SJCRH30 (cell line): ENCODE measurements at regions not wholly inside any gene's neighbourhood (a gene's known extent, or its start where the extent isn't known, plus 50 kb on each side); places are given as distances from the start of the nearest gene placed in this dataset.
A peak's percentile ranks its signal among the peaks of the same experiment; 100 is the strongest.

Experiments
- DNase-seq, 2 experiments: peaks; one replicate each; pipeline ENCODE4 v3.0.0-alpha.2; 2015 to 2020
- H3K27ac ChIP-seq: fragments of 250-450 bp; sonication (Bioruptor Pico); 2 replicates; pipeline ENCODE4 v1.5.1; 2020; ENCODE audit warnings: mild to moderate bottlenecking, moderate library complexity
- H3K27me3 ChIP-seq: fragments of 250-450 bp; sonication (Bioruptor Pico); 2 replicates; pipeline ENCODE4 v1.5.1; 2020; ENCODE audit warnings: mild to moderate bottlenecking, moderate library complexity
- H3K36me3 ChIP-seq: fragments of 250-450 bp; sonication (Bioruptor Pico); 2 replicates; pipeline ENCODE4 v1.5.1; 2020; ENCODE audit warnings: mild to moderate bottlenecking, moderate library complexity
- H3K4me1 ChIP-seq: fragments of 250-450 bp; sonication (Bioruptor Pico); 2 replicates; pipeline ENCODE4 v1.5.1; 2020; ENCODE audit warnings: mild to moderate bottlenecking, moderate library complexity
- H3K4me3 ChIP-seq: fragments of 250-450 bp; sonication (Bioruptor Pico); 2 replicates; pipeline ENCODE4 v1.5.1; 2020; ENCODE audit warnings: mild to moderate bottlenecking, moderate library complexity
- H3K9me3 ChIP-seq: fragments of 250-450 bp; sonication (Bioruptor Pico); replicated peaks from 2 replicates; pipeline ENCODE4 v1.5.1; 2020; ENCODE audit warnings: mild to moderate bottlenecking, moderate library complexity

DNA sequence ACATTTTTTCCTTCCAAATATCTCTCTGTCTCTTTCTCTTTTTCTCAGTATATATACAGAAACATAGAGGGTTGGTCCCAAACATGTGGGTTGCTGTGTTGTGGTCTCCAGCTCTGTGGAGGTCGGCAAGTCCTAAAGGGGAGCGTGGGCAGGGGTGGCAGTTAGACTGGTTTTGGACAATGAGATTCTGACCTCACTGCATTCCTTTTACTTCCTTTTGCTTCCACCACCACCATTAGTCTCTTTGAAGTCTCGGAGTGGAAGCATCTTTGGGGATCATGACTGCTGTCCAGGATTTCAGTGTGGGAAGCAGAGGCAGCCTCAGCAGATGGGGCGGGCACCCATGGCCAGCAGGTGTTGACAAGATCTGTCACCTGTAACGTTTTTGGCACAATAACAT is 1091.8 kb downstream of the RAPGEF2 start:
- H3K9me3 ChIP-seq: no peaks in the 10 kb centered on the region
- no peaks in the 10 kb centered on the region for H3K4me1 ChIP-seq
- no peak for DNase-seq
- H3K27ac ChIP-seq: no peak overlapping the region
- H3K36me3 ChIP-seq: no peaks in the 10 kb centered on the region
- H3K27me3 ChIP-seq: no peaks in the 10 kb centered on the region
- no peak overlapping the region for H3K4me3 ChIP-seq

DNA sequence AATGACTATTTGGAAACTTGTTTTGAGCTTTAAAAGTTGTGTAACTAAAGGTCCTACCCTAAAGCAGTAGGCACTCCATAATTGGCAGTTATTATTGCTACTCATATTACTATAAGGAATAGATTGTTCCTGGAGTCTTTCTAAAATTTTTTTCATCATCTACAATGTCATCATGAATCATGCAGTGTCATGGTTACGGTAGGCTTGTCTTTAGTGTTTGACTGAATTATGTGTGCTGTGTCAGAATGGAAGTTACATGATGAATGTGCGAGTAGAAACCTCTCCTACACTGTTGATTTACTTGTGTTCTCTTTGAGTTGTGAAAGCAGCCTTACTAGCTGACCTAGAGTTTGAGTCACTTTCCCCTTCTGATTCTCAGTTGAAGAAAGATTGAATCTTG is 1099.9 kb downstream of the RAPGEF2 start:
- Histone ChIP-seq H3K36me3 (no peaks in the 10 kb centered on the region), H3K27ac (no peak overlapping the region), H3K9me3 (no peaks in the 10 kb centered on the region), H3K4me3 (no peak overlapping the region), H3K4me1 (no peaks in the 10 kb centered on the region), H3K27me3 (no peaks in the 10 kb centered on the region)
- no peak for DNase-seq

- H3K27me3 ChIP-seq: no peaks in the 10 kb centered on the region
- no peaks in the 10 kb centered on the region for H3K9me3 ChIP-seq
These were observed 1109.2 kb downstream of the RAPGEF2 start for GRCh38 chr4:160212078-160212477.

GRCh38 chr4:160213366-160213765 is 1110.5 kb downstream of the RAPGEF2 start:
- Histone ChIP-seq H3K27me3 (no peaks in the 10 kb centered on the region), H3K9me3 (no peaks in the 10 kb centered on the region), H3K4me3 (no peak overlapping the region), H3K27ac (no peak overlapping the region), H3K4me1 (no peaks in the 10 kb centered on the region), H3K36me3 (no peaks in the 10 kb centered on the region)
- no peak for DNase-seq

More at GRCh38 chr4:160212078-160212477, 1109.2 kb downstream of the RAPGEF2 start:
- Histone ChIP-seq H3K4me1 (no peaks in the 10 kb centered on the region), H3K27ac (no peak overlapping the region), H3K36me3 (no peaks in the 10 kb centered on the region), H3K4me3 (no peak overlapping the region)
- DNase-seq: no peak

DNA sequence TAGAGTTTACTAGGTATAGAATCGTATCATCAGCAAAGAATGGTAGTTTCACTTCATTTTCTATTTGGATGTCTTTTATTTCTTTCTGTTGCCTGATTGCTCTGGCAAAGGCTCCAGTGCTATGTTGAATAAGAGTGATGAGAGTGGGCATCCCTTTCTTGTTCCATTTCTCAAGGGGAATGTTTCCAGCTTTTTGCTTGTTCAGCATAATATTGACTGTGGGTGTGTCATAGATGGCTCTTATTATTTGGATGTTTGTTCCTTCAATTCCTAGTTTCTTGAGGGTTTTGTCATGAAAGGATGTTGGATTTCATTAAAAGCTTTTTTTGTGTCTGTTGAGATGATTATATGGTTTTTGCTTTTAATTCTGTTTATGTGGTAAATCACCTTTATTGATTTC is 1114.5 kb downstream of the RAPGEF2 start:
- no peaks in the 10 kb centered on the region for H3K9me3 ChIP-seq
- no peaks in the 10 kb centered on the region for H3K36me3 ChIP-seq
- no peaks in the 10 kb centered on the region for H3K27me3 ChIP-seq
- H3K4me1 ChIP-seq: no peaks in the 10 kb centered on the region
- H3K27ac ChIP-seq: no peak overlapping the region
- DNase-seq: no peak
- H3K4me3 ChIP-seq: no peak overlapping the region

GRCh38 chr4:160224049-160224448 is 1121.2 kb downstream of the RAPGEF2 start:
- Histone ChIP-seq H3K27me3 (no peaks in the 10 kb centered on the region), H3K36me3 (no peaks in the 10 kb centered on the region), H3K4me3 (no peak overlapping the region), H3K27ac (no peak overlapping the region), H3K9me3 (no peaks in the 10 kb centered on the region), H3K4me1 (no peaks in the 10 kb centered on the region)
- no peak for DNase-seq

DNA sequence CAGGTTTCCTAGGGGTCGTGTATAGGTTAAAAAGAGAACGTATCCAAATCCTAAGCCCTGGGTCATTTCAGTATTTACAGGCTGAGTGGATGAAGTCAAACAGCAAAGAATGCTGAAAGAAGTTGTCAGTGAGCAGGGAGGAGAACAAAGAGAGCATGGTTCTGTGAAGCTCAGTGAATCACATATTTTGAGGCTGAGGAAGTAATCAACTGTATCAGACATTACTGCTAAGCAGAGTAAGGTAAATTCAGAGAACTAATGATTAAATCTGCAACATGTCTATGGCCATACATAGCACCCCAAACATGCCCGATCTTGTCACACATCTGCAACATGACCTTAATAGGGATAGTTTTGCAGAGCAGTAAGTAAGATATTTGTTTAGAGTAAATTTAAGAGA is 1130.3 kb downstream of the RAPGEF2 start:
- Histone ChIP-seq H3K27ac (no peak overlapping the region), H3K4me3 (no peak overlapping the region), H3K9me3 (no peaks in the 10 kb centered on the region), H3K27me3 (no peaks in the 10 kb centered on the region), H3K4me1 (no peaks in the 10 kb centered on the region), H3K36me3 (no peaks in the 10 kb centered on the region)
- DNase-seq: peak in 1 of 2 experiments; percentile 3

DNA sequence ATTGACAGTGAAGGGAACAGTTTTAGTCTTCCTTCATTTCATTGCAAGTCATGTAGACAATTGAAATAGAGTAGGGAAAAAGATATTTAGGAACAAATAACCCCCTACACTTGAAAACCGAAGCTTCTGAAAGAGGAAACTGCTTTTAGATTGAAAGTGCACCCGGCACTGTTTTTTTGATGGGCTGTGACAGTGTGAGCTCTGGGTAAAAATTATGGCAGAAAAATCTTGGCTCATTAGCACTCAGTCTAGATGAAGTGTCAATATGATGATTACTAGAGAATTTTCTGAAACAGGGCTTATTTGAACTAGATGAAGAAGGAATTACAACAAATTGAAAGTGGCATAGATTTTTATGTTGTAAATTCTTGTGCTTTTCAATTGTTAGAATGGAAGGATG is 1132.4 kb downstream of the RAPGEF2 start:
- Histone ChIP-seq H3K27ac (no peak overlapping the region), H3K4me3 (no peak overlapping the region), H3K27me3 (no peaks in the 10 kb centered on the region), H3K4me1 (no peaks in the 10 kb centered on the region), H3K9me3 (no peaks in the 10 kb centered on the region), H3K36me3 (no peaks in the 10 kb centered on the region)
- DNase-seq: no peak

DNA sequence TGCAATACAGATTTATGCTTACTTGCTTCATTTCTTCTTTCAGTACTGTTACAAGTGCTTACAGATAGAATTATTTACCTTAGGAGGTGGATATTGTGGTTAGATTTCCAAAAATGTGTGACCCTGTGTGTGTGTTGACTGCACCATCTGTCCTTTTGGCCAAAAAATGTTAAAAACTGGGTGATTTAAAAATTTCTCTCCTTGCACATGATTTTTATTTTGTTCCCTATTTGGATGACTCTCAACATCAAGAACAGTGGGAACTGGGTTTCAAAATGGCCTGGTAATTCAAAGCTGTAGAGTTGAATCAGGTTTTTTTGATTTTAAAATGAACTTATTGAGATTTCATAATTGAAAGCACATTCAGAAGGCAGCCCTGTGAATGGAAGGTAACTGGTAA is 1132.9 kb downstream of the RAPGEF2 start:
- Histone ChIP-seq H3K4me3 (no peak overlapping the region), H3K36me3 (no peaks in the 10 kb centered on the region), H3K9me3 (no peaks in the 10 kb centered on the region), H3K4me1 (no peaks in the 10 kb centered on the region), H3K27ac (no peak overlapping the region), H3K27me3 (no peaks in the 10 kb centered on the region)
- no peak for DNase-seq

DNA sequence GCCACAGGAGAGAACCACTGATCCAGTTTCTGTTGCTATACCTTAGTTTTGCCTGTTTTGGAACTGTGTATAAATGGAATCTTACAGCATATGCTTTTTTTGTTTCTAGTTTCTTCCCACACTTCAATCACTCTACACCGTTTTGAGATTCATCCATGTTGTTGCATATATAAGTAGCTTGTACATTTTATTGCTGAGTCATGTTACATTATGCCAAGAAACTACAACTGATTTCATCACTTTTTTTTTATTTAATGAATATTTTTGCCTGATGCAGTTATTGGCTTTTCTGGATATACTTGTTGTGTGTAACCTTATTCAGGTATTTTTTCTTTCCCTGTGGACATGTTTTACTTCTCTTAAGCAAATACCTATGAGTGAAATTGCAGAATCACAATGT is 1135.9 kb downstream of the RAPGEF2 start:
- no peak overlapping the region for H3K27ac ChIP-seq
- no peaks in the 10 kb centered on the region for H3K9me3 ChIP-seq
- H3K4me3 ChIP-seq: no peak overlapping the region
- H3K4me1 ChIP-seq: no peaks in the 10 kb centered on the region
- DNase-seq: no peak
- H3K27me3 ChIP-seq: no peaks in the 10 kb centered on the region
- H3K36me3 ChIP-seq: no peaks in the 10 kb centered on the region

DNA sequence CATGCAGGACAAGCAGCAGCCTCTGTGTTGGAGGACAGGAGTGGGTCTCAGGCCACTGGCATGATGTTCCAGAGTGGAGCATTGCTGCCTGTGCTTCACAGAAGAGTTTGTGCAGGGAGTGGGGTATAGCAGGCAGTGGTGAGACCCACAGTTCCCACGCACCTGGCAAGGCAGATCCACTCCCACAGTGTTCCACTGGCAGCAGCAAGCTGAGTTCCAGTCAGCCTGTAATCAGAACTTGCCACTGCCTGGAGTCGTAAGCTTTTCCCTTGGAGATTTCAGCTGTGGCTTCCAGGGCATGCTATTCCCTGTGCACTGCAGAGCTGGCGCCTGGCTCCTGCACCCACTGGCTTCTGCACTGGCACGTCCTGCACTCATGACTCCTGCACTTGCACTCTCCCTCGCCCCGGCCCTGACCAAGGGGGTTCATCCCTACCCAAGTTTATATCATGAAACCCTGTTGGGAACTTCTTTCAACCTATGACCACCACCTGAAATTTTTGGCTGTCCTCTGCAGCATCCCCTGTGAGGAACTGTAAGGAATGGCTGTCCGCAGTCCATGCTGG is 1144.3 kb downstream of the RAPGEF2 start:
- H3K36me3 ChIP-seq: no peaks in the 10 kb centered on the region
- no peaks in the 10 kb centered on the region for H3K4me1 ChIP-seq
- no peaks in the 10 kb centered on the region for H3K9me3 ChIP-seq
- no peak for DNase-seq
- no peak overlapping the region for H3K4me3 ChIP-seq
- no peak overlapping the region for H3K27ac ChIP-seq
- H3K27me3 ChIP-seq: no peaks in the 10 kb centered on the region

GRCh38 chr4:160251522-160252170 is 1148.8 kb downstream of the RAPGEF2 start:
- Histone ChIP-seq H3K27me3 (no peaks in the 10 kb centered on the region), H3K9me3 (no peaks in the 10 kb centered on the region), H3K36me3 (no peaks in the 10 kb centered on the region), H3K27ac (no peak overlapping the region), H3K4me3 (no peak overlapping the region), H3K4me1 (no peaks in the 10 kb centered on the region)
- DNase-seq: no peak

DNA sequence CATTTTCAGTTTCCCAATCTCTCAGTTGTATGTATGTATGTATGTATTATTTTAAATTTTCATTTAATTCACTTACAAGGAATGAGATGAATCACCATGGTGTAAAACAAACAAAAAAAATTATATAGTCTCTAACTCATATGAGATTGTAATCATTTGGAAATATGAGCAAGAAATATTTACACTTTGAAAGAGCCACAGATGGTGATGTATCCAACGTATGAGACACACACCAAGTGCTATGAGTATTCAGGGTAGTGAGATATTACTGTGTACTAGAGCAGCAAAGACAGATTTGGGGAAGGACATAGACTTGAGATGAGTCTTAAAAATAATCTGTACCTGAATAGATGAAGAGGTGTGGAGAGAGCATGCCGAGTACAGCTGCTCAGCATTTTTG is 1154.4 kb downstream of the RAPGEF2 start:
- Histone ChIP-seq H3K27me3 (no peaks in the 10 kb centered on the region), H3K4me3 (no peak overlapping the region), H3K36me3 (no peaks in the 10 kb centered on the region), H3K27ac (no peak overlapping the region), H3K4me1 (no peaks in the 10 kb centered on the region), H3K9me3 (no peaks in the 10 kb centered on the region)
- no peak for DNase-seq

DNA sequence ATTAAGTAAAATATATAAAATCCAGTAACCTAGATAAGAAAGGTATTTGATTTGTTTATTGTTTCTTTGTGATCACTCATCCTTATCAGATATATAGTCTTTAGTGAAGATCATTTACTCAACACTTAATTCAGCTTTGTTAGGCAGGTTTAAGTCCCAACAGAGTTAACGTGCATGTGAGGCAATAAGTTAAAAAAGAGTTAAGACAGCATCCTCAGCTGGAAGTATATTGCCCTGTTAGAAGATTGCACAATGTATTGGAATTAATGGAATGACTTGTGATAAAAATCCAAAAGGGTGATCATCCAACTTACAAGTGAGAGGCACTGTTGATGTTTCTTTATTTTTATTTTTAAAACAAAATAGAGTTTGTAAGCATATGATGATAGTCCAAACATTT is 1162.1 kb downstream of the RAPGEF2 start:
- Histone ChIP-seq H3K4me1 (no peaks in the 10 kb centered on the region), H3K27ac (no peak overlapping the region), H3K4me3 (no peak overlapping the region), H3K27me3 (no peaks in the 10 kb centered on the region), H3K9me3 (no peaks in the 10 kb centered on the region), H3K36me3 (no peaks in the 10 kb centered on the region)
- DNase-seq: no peak

DNA sequence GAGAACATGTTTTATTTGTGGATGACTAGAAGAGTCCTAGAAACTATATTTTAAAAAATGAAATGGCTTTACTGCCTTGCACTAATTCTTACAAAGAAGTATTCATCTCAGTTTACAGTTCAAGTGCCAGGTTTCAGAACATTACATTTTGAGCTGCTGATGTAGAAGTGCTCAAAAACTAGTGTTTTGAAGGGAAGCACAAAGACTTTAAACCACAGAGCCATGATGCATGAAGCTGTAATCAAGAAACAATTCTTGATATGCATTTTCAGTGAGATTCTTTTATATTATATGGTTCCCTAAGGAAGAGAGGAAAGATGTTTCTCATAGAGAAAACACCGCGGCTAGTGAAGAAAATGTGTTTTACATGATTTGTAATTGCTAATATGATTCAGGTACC is 1163.0 kb downstream of the RAPGEF2 start:
- Histone ChIP-seq H3K27me3 (no peaks in the 10 kb centered on the region), H3K4me1 (no peaks in the 10 kb centered on the region), H3K27ac (no peak overlapping the region), H3K4me3 (no peak overlapping the region), H3K36me3 (no peaks in the 10 kb centered on the region), H3K9me3 (no peaks in the 10 kb centered on the region)
- DNase-seq: no peak

DNA sequence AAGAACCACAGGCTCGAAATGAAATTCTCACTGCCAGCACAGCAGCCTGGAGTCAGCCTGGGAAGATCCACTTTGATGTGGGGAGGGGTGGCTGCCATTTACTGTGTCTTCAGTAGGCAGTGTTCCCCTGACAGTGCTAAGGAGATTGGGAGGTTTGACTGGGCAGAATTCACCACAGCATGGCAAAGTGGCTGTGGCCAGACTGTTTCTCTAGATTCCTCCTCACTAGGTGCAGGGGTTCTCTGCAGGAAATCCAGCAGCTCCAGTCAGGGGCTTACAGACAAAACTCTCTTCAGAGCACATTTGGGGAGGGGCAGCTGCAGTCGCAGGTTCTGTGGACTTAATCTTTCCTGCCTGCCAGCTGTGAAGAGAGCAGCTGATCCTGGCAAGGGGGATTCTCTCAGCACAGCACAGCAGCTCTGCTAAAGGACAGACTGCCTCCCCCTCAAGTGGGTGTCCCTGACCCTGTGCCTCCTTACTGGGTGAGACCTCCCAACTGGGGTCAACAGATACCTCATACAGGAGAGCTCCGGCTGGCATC is 1174.0 kb downstream of the RAPGEF2 start:
- Histone ChIP-seq H3K9me3 (no peaks in the 10 kb centered on the region), H3K4me1 (no peaks in the 10 kb centered on the region), H3K27me3 (no peaks in the 10 kb centered on the region), H3K27ac (no peak overlapping the region), H3K36me3 (no peaks in the 10 kb centered on the region), H3K4me3 (no peak overlapping the region)
- peak; percentile 3 to 25 for DNase-seq
